Frontal cortex (tissue), 3 donors: ENCODE measurements at regions not wholly inside any gene's neighbourhood (a gene's known extent, or its start where the extent isn't known, plus 50 kb on each side); places are given as distances from the start of the nearest gene placed in this dataset.
A peak's percentile ranks its signal among the peaks of the same experiment; 100 is the strongest.
"Not testable (repeated sequence)": the region's sequence is repeated elsewhere in the genome, so short reads cannot be mapped to it uniquely, and the experiment has no call there.

Experiments
- DNase-seq, 2 donors: peaks; one replicate each; pipeline ENCODE4 v3.0.0; 2012; ENCODE audit warnings: low spot score in 2 of 2
- FAIRE-seq: peaks from 2 replicates; lab custom pipeline; 2012; peaks lifted over from hg19 to GRCh38; lab: Jason Lieb, UNC
- donor health status: control.
- donor health status: control.
- donor health status: control.

DNA sequence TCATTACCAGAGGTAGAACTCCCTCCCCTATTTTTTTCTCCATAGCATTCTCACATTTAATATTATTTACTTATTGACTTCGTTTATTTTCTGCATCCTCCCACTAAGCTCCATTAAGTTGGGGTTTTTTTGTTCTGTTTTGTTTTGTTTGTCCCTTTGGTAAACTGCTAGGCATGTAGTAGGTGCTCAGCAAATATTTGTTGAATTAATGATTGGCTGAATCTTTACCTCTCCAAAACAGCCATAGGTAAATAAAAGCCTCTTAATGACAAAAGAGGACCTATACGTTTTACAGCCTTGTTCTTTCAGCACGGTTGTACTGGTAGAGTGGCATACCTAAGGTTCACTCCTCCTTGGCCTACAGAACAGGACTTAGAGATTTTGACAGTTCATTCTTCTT, 52.0 kb downstream of the PRORP start:
- FAIRE-seq (no peak), DNase-seq (no peak)

DNA sequence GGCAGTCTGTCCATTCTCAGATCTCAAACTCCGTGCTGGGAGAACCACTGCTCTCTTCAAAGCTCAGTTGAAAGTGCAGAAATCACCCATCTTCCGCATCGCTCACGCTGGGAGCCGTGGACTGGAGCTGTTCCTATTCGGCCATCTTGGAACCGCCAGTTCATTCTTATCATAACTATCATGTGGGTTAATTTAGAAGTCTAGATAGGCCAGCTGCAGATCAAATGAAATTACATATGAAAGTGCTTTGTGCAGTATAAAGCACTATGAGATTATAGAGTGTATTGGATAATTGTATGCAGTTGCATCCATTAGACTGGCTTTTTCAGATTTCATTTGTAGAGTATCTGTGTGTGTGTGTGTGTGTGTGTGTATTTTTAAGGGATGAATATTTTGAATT, 57.8 kb downstream of the PRORP start:
- FAIRE-seq, result no peak
- DNase-seq, result no peak

DNA sequence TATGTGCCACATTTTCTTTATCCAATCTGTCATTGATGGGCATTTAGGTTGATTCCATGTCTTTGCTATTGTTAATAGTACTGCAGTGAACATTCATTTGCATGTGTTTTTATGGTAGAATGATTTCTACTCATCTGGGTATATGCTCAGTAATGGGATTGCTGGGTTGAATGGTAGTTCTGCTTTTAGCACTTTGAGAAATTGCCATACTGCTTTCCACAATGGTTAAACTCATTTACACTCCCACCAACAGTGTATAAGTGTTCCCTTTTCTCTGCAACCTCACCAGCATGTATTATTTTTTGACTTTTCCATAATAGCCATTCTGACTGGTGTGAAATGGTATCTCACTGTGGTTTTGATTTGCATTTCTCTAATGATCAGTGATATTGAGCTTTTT, 62.5 kb downstream of the PRORP start:
- DNase-seq, FAIRE-seq: not testable (repeated sequence)

DNA sequence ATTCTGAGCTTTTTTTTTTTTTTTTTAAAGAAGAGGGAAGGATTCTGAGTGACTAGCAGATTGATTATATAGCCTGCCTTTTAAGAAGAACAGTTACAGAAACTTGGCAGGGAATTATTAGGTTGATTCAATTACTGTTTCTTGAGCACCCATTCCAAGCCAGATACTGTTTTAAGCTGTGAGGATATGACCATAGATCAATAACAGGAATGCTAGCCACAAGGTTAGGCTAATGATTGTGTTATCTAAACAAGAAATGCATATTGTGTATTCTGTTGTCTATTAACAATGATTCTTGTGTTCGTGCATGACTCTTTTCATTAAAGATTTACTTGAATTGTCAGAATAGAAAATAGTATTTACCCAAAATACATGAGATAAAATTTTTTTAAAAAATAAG, 67.1 kb downstream of the PRORP start:
- no peak for FAIRE-seq
- no peak for DNase-seq

DNA sequence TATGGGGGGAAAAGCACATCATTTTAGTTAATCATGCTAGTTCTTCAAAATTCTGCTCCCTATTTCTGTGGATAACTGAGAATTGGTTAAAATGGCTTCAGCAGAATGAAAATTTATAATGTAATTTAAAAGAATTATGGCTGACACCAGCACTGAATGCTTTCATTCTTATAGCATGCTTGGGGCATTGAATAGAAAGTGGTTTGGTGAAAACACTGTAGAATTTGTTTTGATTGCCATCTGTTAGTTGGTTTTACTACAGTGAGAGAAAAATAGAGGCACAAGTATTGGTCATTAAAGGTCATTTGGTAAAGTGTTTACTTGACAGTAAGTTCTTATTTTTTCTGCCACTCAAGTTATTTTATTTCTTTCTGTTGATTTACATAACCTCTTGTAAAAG, 70.8 kb downstream of the PRORP start:
- DNase-seq (no peak), FAIRE-seq (no peak)

DNA sequence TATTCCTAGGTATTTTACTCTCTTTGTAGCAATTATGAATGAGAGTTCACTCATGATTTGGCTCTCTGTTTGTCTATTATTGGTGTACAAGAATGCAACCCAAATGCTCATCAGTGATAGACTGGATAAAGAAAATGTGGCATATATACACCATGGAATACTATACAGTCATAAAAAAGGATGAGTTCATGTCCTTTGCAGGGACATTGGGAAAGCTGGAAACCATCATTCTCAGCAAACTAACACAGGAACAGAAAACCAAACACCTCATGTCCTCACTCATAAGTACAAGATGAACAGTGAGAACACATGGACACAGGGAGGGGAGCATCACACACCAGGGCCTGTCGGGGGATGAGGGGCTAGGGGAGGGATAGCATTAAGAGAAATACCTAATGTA, 71.8 kb downstream of the PRORP start:
- FAIRE-seq, DNase-seq: not testable (repeated sequence)

DNA sequence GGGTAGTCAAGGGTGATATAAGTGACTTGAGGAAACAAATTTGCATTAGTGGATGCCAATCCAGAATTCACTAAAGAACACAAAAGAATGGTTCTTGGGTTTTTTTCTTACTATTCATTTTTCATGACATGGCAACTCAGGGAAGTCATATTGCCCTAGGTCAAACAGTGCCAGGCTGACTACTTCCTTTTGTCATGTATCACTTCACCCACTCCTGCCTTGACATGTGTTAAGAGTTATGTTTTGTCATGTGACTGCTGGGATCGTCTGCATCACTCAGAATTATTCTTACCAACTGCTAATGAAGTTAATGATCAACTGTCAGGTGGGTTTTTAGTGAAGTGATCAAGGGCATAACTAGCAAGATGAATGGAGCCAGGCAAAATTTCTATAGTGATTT, 74.2 kb downstream of the PRORP start:
- DNase-seq (no peak), FAIRE-seq (no peak)

DNA sequence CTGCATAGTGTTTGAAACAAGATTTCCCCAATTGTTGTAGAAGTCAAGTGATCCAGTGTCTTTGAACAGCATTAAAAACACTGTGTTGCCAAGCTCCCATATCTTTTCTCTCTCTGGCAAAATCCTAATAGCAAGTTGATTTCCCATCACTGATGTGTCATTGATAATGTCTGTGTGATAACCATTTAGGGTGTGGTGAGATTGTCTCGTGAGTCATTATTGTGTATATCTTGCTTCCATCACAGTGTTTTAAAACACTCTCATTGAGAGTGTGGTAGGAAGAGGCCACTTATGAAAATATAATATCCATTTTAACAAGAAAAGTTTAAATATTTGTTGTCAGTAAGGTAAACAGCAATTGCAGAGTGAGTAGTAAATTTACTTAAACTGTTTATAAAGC, 74.7 kb downstream of the PRORP start:
- no peak for FAIRE-seq
- DNase-seq, result no peak

DNA sequence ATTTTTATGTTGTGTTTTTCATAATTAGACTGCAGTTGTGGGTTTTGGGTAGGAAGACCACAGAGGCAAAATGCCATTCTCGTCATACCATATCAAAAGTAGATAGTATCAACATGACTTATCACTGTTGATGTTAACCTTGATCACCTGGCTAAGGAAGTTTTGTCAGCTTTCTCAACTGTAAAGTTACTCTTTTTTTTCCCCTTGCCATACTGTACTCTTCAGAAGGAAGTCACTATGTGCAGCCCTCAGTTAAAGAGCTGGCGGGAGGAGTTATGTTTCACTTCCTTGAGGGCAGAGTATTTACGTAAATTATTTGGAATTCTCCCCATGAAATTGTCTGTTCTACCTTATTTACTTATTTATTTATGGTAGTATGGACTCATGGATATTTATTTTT, 78.7 kb downstream of the PRORP start:
- DNase-seq (no peak), FAIRE-seq (no peak)

DNA sequence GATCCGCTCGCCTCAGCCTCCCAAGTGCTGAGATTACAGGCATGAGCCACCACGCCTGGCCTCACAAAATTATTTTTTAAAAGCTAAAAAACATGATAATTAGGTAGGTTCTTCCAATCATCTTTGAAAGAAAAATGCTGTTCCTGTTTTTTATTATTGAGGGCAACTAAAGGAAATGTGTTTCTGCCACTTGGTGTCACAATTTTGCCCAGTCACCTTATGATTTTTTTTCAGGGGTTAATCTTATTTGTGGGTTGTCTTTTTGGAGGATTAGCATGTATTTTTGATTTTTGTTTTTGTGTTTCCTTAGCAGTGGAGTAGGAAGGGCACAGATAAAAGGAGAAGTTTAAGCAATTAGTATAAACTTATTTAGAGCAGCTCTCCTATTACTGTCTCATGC, 79.8 kb downstream of the PRORP start:
- FAIRE-seq, result no peak
- no peak for DNase-seq

DNA sequence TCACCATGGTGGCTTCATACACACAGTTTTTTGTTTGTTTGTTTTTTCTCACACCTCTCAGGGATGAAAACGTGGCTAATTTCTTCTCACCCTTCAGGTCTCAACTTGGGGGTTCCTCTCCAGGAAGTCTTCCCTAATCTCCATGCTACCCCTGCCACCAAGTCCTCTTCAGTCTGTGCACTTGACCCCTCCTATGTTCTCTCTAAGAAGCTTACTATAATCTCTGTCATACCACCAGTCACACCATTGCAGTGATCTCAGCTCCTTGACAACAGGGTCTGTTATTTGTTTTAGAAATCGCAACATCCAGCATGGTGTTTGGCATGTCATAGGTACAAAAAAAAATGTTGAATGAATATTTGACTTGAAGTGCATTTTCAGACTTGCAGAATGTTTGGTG, 83.4 kb downstream of the PRORP start:
- no peak for FAIRE-seq
- no peak for DNase-seq

DNA sequence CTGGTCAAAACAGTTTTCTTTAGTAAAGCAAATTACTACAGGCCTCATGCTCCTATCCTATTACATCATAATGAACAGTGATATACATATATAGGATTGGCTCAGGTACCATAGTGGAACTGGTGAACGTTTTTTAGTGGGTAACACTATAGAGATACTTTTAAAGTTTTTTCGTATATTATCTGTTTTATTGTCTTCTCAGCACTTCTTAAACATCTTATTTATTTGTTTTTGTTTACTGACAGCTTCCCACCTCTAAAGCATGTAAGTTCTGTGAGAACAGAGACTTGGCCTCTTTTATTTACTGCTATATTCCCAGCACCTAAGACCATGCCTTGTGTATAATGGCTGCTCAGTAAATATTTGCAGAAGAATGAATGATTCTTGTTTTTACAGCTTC, 81.1 kb upstream of the PSMA6 start:
- no peak for DNase-seq
- FAIRE-seq, result no peak

DNA sequence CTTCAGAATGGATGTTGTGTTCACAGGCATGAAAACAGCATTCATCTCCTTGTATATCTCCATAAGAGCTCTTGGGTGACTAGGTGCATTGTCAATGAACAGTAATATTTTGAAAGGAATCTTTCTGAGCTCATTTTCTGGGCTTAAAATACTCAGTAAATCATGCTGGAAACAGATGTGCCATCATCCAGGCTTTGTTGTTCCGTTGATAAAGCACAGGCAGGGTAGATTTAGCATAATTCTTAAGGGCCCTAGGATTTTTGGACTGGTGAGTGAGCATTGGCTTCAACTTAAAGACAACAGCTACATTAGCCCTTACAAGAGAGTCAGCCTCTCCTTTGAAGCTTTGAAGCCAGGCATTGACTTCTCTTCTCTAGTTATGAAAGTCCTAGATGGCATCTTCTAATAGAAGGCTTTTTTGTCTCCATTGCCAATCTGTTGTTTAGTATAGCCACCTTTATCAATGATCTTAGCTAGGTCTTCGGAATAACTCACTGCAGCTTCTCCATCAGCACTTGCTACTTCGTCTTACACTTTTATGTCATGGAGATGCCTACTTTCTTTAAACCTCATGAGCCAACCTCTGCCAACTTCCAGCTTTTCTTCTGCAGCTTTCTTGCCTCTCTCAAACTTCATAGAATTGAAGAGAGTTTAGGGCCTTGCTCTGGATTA, 79.6 kb upstream of the PSMA6 start:
- FAIRE-seq, result no peak
- DNase-seq, result no peak

DNA sequence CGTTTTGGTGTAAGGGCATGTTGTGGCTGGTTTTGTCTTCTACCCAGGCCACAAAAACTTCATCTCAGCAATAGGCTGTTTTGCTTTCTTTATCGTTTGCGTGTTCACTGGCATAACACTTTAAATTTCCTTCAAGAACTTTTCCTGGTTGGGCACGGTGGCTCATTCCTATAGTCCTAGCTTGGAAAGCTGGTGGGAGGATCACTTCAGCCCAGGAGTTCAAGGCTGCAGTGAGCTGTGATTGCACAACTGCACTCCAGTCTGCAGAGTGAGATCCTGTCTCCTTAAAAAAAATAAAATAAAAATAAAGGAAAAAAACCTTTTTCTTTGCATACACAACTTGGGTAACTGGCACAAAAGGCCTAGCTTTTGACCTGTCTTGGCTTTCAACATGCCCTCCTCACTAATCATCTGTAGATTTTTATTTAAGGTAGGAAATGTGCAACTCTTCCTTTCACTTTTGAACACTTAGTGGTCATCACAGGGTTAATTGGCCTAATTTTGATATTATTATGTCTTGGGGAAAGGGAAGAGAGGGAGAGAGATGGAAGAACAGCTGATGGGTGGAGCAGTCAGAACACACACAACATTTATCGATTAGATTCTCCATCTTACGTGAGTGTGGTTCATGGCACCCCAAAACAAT, 78.9 kb upstream of the PSMA6 start:
- no peak for DNase-seq

DNA sequence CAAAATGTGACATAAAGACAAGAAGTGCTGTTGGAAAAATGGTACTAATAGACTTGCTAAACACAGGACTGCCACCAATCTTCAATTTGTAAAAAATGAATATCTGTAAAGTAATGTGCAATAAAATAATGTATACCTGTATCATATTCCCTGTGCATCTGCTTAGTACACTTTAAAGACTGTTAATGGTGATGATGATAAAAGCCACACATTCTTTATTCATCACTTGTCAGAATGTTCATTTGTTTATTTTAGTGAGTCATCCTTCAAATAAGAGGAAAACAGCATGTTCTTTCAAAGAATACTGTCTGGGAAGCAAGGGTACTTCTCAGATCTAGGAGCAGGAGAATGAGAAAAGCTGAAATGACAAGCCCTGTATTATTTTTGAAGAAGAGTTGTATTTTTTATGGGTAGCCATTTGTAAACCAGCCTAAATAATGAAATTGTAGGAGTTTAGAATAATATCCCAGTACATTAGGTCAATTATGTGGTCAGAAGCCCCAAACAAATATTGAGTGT, 78.3 kb upstream of the PSMA6 start:
- FAIRE-seq (no peak), DNase-seq (no peak)

More for the DNA sequence above, 78.9 kb upstream of the PSMA6 start:
- FAIRE-seq, result no peak

DNA sequence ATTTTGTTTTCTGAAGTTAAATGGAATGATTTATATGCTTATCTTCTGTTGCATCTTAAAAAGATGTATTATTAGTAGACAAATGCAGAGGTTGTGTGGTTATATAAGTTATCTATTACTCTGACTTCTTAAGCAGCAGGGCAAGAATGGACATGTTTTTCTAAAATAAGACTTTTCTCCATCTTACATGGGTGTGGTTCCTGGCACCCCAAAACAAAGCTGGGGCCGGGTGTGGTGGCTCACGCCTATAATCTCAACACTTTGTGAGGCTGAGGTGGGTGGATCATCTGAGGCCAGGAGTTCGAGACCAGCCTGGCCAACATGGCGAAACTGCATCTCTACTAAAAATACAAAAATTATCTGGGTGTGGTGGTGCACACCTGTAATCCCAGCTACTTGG, 77.8 kb upstream of the PSMA6 start:
- FAIRE-seq, DNase-seq: not testable (repeated sequence)

DNA sequence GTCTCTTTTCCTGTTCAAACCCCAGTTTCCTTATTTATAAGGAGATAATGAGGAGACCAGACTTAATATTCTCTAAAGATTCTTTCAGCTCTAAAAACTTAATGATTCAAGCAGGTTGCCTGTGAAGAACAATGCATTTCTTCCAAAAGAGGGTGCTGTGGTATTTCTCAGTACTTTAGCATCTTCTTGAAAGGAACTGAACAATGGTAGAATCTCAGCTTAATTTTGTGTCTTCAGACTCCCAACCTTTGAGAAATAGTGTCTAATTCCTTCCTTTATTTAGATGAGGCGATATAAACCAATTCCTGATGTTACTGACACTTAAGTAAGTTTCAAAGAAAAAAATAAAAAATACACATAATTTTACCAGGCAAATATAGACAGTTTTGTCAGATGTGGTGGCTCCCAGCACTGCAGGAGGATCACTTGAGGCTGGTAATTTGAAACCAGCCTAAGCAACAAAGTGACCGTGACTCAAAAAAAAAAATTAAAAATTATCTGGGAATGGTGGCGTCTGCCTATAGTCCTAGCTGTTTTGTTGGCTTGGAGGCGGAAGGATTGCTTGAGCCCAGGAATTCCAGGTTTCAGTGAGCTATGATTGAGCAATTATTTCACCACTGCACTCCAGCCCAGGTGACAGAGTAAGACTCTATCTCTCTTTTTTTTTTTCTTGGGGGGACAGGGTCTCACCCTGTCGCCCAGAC, 76.9 kb upstream of the PSMA6 start:
- peak; percentile 13 for FAIRE-seq
- peak; percentile 11 to 41 for DNase-seq

DNA sequence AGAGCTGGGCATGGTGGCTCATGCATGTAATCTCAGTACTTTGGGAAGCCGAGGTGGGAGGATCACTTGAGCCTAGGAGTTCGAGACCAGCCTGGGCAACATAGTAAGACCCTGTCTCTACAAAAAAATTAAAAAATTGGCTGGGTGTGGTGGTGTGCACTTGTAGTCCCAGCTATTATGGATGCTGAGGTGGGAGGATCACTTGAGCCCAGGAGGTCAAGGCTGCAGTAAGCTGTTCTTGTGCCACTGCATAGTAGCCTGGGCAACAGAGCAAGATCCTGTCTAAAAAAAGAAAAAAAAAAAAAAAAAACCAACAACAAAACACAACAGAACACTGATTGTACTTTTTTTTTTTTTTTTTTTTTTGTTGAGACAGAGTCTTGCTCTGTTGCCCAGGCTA, 74.0 kb upstream of the PSMA6 start:
- DNase-seq, FAIRE-seq: not testable (repeated sequence)

DNA sequence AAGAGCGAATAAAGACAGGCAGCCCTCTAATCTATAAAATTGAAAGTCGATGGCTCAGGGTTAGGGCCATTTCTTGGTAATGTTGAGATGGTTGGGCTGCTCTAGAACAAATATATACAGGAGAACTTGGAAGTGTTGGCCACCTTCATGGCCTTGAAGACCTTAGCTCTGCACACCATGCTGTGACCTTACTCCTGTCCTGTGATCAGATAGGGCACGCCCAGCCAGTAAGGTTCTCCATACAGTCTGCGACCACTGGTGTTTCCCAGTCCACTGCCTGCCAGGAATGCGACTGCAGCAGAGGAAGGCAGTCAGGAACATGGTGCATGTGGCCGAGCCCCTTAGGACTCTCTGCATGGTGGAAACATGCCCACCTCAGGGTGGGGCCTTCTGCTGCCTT, 73.2 kb upstream of the PSMA6 start:
- DNase-seq, result no peak
- FAIRE-seq, result no peak

DNA sequence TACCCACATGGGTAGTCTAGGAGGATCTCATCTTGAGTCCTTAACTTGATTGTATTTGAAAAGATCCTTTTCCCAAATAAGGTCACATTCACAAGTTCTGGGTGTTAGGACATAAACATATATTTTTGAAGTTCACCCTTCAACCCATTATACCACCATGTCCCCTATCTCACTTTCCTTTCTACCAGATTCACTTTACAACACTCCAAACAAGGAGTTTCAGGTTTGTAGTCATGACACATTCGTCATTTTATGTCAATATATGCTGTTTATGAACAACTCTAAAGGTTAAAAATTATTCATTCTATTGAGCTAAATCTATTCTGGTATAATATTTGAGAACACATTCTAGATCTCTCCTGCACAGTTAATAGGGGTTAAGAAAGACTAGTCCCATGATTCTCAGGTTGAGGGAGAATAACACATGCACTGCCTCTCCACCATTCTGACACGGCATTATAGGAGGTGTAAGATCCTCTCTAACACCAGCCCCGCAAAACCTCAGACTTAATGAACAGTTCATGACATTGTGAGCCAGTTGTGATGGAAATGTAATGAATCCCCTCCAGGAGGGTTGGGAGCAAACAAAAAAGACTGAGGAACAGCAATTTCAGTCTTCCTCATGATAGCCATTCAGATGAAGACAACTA, 72.0 kb upstream of the PSMA6 start:
- FAIRE-seq (no peak), DNase-seq (no peak)

DNA sequence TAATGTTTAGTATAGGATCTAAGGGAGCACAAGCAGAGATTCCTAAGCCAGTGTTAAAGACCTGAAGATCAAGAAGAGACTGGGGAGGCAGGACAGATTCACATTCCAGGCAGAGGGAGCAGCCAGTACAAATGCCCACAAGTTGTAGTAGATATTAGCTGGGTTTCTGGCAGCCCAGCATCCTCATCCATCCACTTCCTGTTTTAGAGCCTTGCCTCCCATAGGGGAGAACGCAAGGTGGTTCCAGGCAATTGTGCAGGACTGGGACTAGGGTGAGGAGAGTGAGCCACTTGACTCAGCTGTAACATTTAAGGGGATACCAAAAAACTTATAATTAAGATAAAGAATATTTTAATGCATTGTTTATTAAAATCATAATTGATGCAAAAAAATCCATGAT, 71.3 kb upstream of the PSMA6 start:
- no peak for FAIRE-seq
- no peak for DNase-seq
